HepG2 (cell line): ENCODE measurements at regions not wholly inside any gene's neighbourhood (a gene's known extent, or its start where the extent isn't known, plus 50 kb on each side); places are given as distances from the start of the nearest gene placed in this dataset.

Experiments
- ATAC-seq: fragments of 200-7000 bp; cut with Tn5 transposase; 3 replicates; pipeline ENCODE4 v1.9.1; 2020; ENCODE audit warnings: mild to moderate bottlenecking, moderate library complexity
- BruUV-seq: library from RNA; stranded (reverse); fragments of 400-500 nt; replicated peaks from 2 replicates; lab custom pipeline; 2021; lab: Mats Ljungman, UMichigan
- CTCF ChIA-PET: fragments of 300-600 bp; formaldehyde crosslinking; extraction: SDS; loops from one replicate; lab custom pipeline; 2021; ENCODE audit warnings: low total read pairs, inconsistent platforms, low intra/inter-chr PET ratio; lab: Yijun Ruan, JAX
- POLR2A ChIA-PET: fragments of 350-600 bp; sonication (Branson Sonifier 250); formaldehyde crosslinking; loops from one replicate; lab custom pipeline; 2020; ENCODE audit warnings: antibody characterized with exemption, inconsistent platforms; lab: Yijun Ruan, JAX
- DNase-seq: peaks from one replicate; pipeline ENCODE4 v3.0.0-alpha.2; 2015; ENCODE audit warnings: low spot score
- FAIRE-seq: peaks from 3 replicates; lab custom pipeline; 2011; peaks lifted over from hg19 to GRCh38; lab: Jason Lieb, UNC
- H2AFZ ChIP-seq: one replicate; pipeline ENCODE4 v1.6.1; 2011; ENCODE audit warnings: low read length, inconsistent platforms
- H3K27ac ChIP-seq: fragments of 300-600 bp; 3 replicates; pipeline ENCODE4 v1.8.0; 2011; ENCODE audit warnings: mixed run types, mild to moderate bottlenecking, mixed read lengths, low read length, inconsistent platforms; ENCODE audit not compliant: insufficient read depth; ENCODE audit errors: extremely low read length
- H3K27me3 ChIP-seq, 2 experiments: fragments of 200-600 bp in 1 of 2; 2 replicates in 1 of 2; 3 replicates in 1 of 2; pipeline versions ENCODE4 v1.6.0 to v1.8.0; 2011; ENCODE audit warnings: low read length in 2 of 2, mild to moderate bottlenecking in 2 of 2, moderate library complexity in 2 of 2, inconsistent platforms in 1 of 2; ENCODE audit not compliant: insufficient read depth in 2 of 2, control insufficient read depth in 1 of 2
- H3K36me3 ChIP-seq, 2 experiments: fragments of 200-600 bp in 1 of 2; replicated peaks in 1 of 2; 2 replicates in 1 of 2; 3 replicates in 1 of 2; pipeline versions ENCODE4 v1.5.1 to v1.8.0; 2011; ENCODE audit warnings: low read length in 2 of 2, inconsistent platforms in 1 of 2; ENCODE audit not compliant: insufficient read depth in 2 of 2, control insufficient read depth in 1 of 2
- H3K4me1 ChIP-seq: 2 replicates; pipeline ENCODE4 v1.5.1; 2012; ENCODE audit warnings: low read length, inconsistent platforms; ENCODE audit not compliant: insufficient read depth
- H3K4me2 ChIP-seq: 2 replicates; pipeline ENCODE4 v1.6.0; 2011; ENCODE audit warnings: low read depth, low read length, inconsistent platforms
- H3K4me3 ChIP-seq, 3 experiments: fragments of 200-600 bp in 1 of 3; sonication (generic), shearing (Covaris generic) in 1 of 3; replicated peaks in 1 of 3; 2 replicates each; pipeline ENCODE4 v1.5.1; 2011 to 2016; ENCODE audit warnings: low read length in 3 of 3, inconsistent platforms in 2 of 3, low read depth in 2 of 3, mild to moderate bottlenecking in 2 of 3, control low read depth in 1 of 3, mixed read lengths in 1 of 3; ENCODE audit not compliant: insufficient read depth in 1 of 3
- H3K79me2 ChIP-seq: one replicate; pipeline ENCODE4 v1.6.1; 2011; ENCODE audit warnings: low read length, inconsistent platforms; ENCODE audit not compliant: insufficient read depth
- H3K9ac ChIP-seq: 2 replicates; pipeline ENCODE4 v1.6.0; 2011; ENCODE audit warnings: mild to moderate bottlenecking, low read depth, low read length, inconsistent platforms; ENCODE audit not compliant: insufficient read depth
- H3K9me3 ChIP-seq: 2 replicates; pipeline ENCODE4 v1.5.1; 2012; ENCODE audit warnings: mild to moderate bottlenecking, low read length
- H4K20me1 ChIP-seq: 2 replicates; pipeline ENCODE4 v1.6.0; 2011; ENCODE audit warnings: inconsistent platforms, mild to moderate bottlenecking, low read length, moderate library complexity; ENCODE audit not compliant: insufficient read depth
- AGO1 ChIP-seq: fragments of 200-400 bp; formaldehyde crosslinking; IDR thresholded peaks from 2 replicates; pipeline ENCODE4 v1.6.1; 2017; ENCODE audit warnings: mild to moderate bottlenecking, low read depth, low read length, moderate library complexity; ENCODE audit not compliant: poor library complexity, severe bottlenecking
- AGO2 ChIP-seq: fragments of 200-400 bp; formaldehyde crosslinking; optimal IDR thresholded peaks from 2 replicates; pipeline ENCODE3; 2017; ENCODE audit warnings: mild to moderate bottlenecking, low read depth, low read length, moderate library complexity
- MLLT10 ChIP-seq: sonication (generic); formaldehyde crosslinking; IDR thresholded peaks from 2 replicates; pipeline ENCODE4 v1.4.0; 2020; ENCODE audit warnings: missing genetic modification reagents
- NFAT5 ChIP-seq: sonication (generic); formaldehyde crosslinking; IDR thresholded peaks from 2 replicates; pipeline ENCODE4 v1.4.0; 2020; ENCODE audit warnings: missing genetic modification reagents
- NR2F1 ChIP-seq, 2 experiments: fragments of 450-650 bp in 1 of 2; formaldehyde crosslinking in 1 of 2; IDR thresholded peaks; 2 replicates each; pipeline versions ENCODE4 v1.5.0 to v1.6.1; 2016 to 2020; ENCODE audit warnings: mild to moderate bottlenecking in 1 of 2, missing compliant biosample characterization in 1 of 2, missing genetic modification reagents in 1 of 2, moderate library complexity in 1 of 2
- SKI ChIP-seq: fragments of 450-650 bp; IDR thresholded peaks from one replicate; pipeline ENCODE4 v1.6.1; 2018; ENCODE audit warnings: mild to moderate bottlenecking; ENCODE audit not compliant: partially characterized antibody
- ZNF276 ChIP-seq: sonication (generic); formaldehyde crosslinking; IDR thresholded peaks from 2 replicates; pipeline ENCODE4 v1.4.0; 2020; ENCODE audit warnings: mild to moderate bottlenecking, low read depth, missing genetic modification reagents
- ZNF446 ChIP-seq: sonication (generic); formaldehyde crosslinking; IDR thresholded peaks from 2 replicates; pipeline ENCODE4 v1.5.0; 2020; ENCODE audit warnings: mild to moderate bottlenecking, missing genetic modification reagents
- ZNF510 ChIP-seq: sonication (generic); formaldehyde crosslinking; IDR thresholded peaks from 2 replicates; pipeline ENCODE4 v1.4.0; 2020; ENCODE audit warnings: low read depth, mild to moderate bottlenecking, missing genetic modification reagents
- ZNF619 ChIP-seq: sonication (generic); formaldehyde crosslinking; IDR thresholded peaks from 2 replicates; pipeline ENCODE4 v1.4.0; 2020; ENCODE audit warnings: mild to moderate bottlenecking, missing genetic modification reagents
- ZNF713 ChIP-seq: sonication (generic); formaldehyde crosslinking; IDR thresholded peaks from 2 replicates; pipeline ENCODE4 v1.4.0; 2020; ENCODE audit warnings: mild to moderate bottlenecking, missing genetic modification reagents
- WGBS: methylation state at CpG from one replicate; pipeline ENCODE4 v1.1.6; 2017; ENCODE audit warnings: low lambda C conversion rate; 5-methylcytosine and 5-hydroxymethylcytosine counted together
- in situ Hi-C: cut with HindIII; loops from 2 replicates; pipeline ENCODE4 v1.10.0; 2017; ENCODE audit warnings: low pct_unique_long_range_greater_than_20kb; ENCODE audit not compliant: extremely low pct_ligation_motif_present
- intact Hi-C: fragments of 100-400 bp; cut with micrococcal nuclease; formaldehyde crosslinking; loops from one replicate; pipeline ENCODE4 v1.10.0; 2022; ENCODE audit not compliant: unreplicated experiment

- Histone ChIP-seq H3K27me3 (no peaks in the 10 kb centered on the region), H3K9ac (no peak overlapping the region), H3K4me3 (no peak overlapping the region), H3K9me3 (peaks cover 22% of the 10 kb centered on the region), H3K4me2 (no peak overlapping the region), H3K27ac (no peak overlapping the region), H3K36me3 (no peaks in the 10 kb centered on the region), H3K4me1 (no peaks in the 10 kb centered on the region), H2AFZ (no peak overlapping the region), H4K20me1 (no peaks in the 10 kb centered on the region), H3K79me2 (no peaks in the 10 kb centered on the region)
- TF ChIP-seq ZNF713 (CRISPR knock-in tag) (no peak), ZNF619 (CRISPR knock-in tag) (no peak), AGO2 (no peak), AGO1 (no peak), ZNF276 (CRISPR knock-in tag) (no peak), ZNF446 (CRISPR knock-in tag) (no peak), NFAT5 (CRISPR knock-in tag) (no peak), MLLT10 (CRISPR knock-in tag) (no peak), ZNF510 (CRISPR knock-in tag) (no peak), NR2F1 (CRISPR knock-in tag; IDR thresholded peaks at IDR 0.05) (no peak), SKI (no peak)
- ChIA-PET POLR2A (no interaction called here), CTCF (no interaction called here)
- no peak for ATAC-seq
- WGBS = 2% methylated on average over 2 of the region's 2 CpGs
- no peak for FAIRE-seq
- in situ Hi-C loops = no loop called here
- BruUV-seq = no TSS peak
- no peak for DNase-seq
- intact Hi-C loops = no loop called here
Measured at GRCh38 chr13:90122531-90122930, 1225.0 kb upstream of the MIR17HG start.
